WERI-Rb-1 (cell line): ENCODE measurements at regions not wholly inside any gene's neighbourhood (a gene's known extent, or its start where the extent isn't known, plus 50 kb on each side); places are given as distances from the start of the nearest gene placed in this dataset.

ENCODE experiments used
- DNase-seq: peaks from one replicate; pipeline ENCODE4 v3.0.0-alpha.2; 2020
- H3K27ac ChIP-seq: fragments of 250-450 bp; sonication (Bioruptor Pico); 2 replicates; pipeline ENCODE4 v1.5.1; 2020; ENCODE audit warnings: mild to moderate bottlenecking, moderate library complexity
- H3K27me3 ChIP-seq: fragments of 250-450 bp; sonication (Bioruptor Pico); 2 replicates; pipeline ENCODE4 v1.5.1; 2021; ENCODE audit warnings: mild to moderate bottlenecking, low read depth, moderate library complexity; ENCODE audit not compliant: insufficient read depth, severe bottlenecking
- H3K36me3 ChIP-seq: fragments of 250-450 bp; sonication (Bioruptor Pico); 2 replicates; pipeline ENCODE4 v1.5.1; 2020; ENCODE audit warnings: mild to moderate bottlenecking, moderate library complexity
- H3K4me3 ChIP-seq: 2 replicates; pipeline ENCODE4 v1.5.1; 2011; ENCODE audit warnings: low read depth, mild to moderate bottlenecking, control low read depth, low read length
- H3K9me3 ChIP-seq: fragments of 250-450 bp; sonication (Bioruptor Pico); 2 replicates; pipeline ENCODE4 v1.5.1; 2021; ENCODE audit warnings: mild to moderate bottlenecking, moderate library complexity; ENCODE audit not compliant: severe bottlenecking
- CTCF ChIP-seq: IDR thresholded peaks from 2 replicates; pipeline ENCODE4 v1.5.1; 2011; ENCODE audit warnings: low read depth, mild to moderate bottlenecking, control low read depth, inconsistent platforms, low read length

GRCh38 chr1:233444484-233444883, 117.0 kb downstream of the MAP3K21 start:
- Histone ChIP-seq H3K9me3 (peaks cover 2% of the 10 kb centered on the region), H3K36me3 (no peaks in the 10 kb centered on the region), H3K4me3 (no peak overlapping the region), H3K27me3 (peaks cover 95% of the 10 kb centered on the region), H3K27ac (no peak overlapping the region)
- no peak for TF ChIP-seq CTCF
- DNase-seq, result no peak

- Histone ChIP-seq H3K27me3 (peaks cover 95% of the 10 kb centered on the region), H3K36me3 (no peaks in the 10 kb centered on the region), H3K4me3 (no peak overlapping the region), H3K27ac (no peak overlapping the region), H3K9me3 (peaks cover 2% of the 10 kb centered on the region)
- DNase-seq, result no peak
- TF ChIP-seq CTCF, result no peak
These were observed 118.2 kb downstream of the MAP3K21 start for GRCh38 chr1:233445737-233446136.

- Histone ChIP-seq H3K27me3 (peaks cover 95% of the 10 kb centered on the region), H3K9me3 (peaks cover 2% of the 10 kb centered on the region)
These were observed 119.4 kb downstream of the MAP3K21 start for GRCh38 chr1:233446935-233447334.

GRCh38 chr1:233448109-233448689, 120.7 kb downstream of the MAP3K21 start:
- TF ChIP-seq CTCF, result no peak
- DNase-seq, result no peak
- no peak overlapping the region for H3K4me3 ChIP-seq

More at GRCh38 chr1:233446935-233447334, 119.4 kb downstream of the MAP3K21 start:
- no peak for TF ChIP-seq CTCF
- no peak overlapping the region for H3K4me3 ChIP-seq
- H3K36me3 ChIP-seq, result no peaks in the 10 kb centered on the region
- DNase-seq, result no peak
- H3K27ac ChIP-seq, result no peak overlapping the region

GRCh38 chr1:233452724-233453123, 125.2 kb downstream of the MAP3K21 start:
- no peak for TF ChIP-seq CTCF
- Histone ChIP-seq H3K36me3 (no peaks in the 10 kb centered on the region), H3K4me3 (no peak overlapping the region), H3K9me3 (no peaks in the 10 kb centered on the region), H3K27ac (no peak overlapping the region), H3K27me3 (peaks cover 95% of the 10 kb centered on the region)
- DNase-seq, result no peak

More at GRCh38 chr1:233448109-233448689, 120.7 kb downstream of the MAP3K21 start:
- Histone ChIP-seq H3K27me3 (peaks cover 94% of the 10 kb centered on the region), H3K9me3 (peaks cover 2% of the 10 kb centered on the region), H3K36me3 (no peaks in the 10 kb centered on the region), H3K27ac (no peak overlapping the region)

- no peak for TF ChIP-seq CTCF
- H3K27me3 ChIP-seq, result peaks cover 95% of the 10 kb centered on the region
- H3K4me3 ChIP-seq, result no peak overlapping the region
- no peak overlapping the region for H3K27ac ChIP-seq
- no peaks in the 10 kb centered on the region for H3K36me3 ChIP-seq
- no peaks in the 10 kb centered on the region for H3K9me3 ChIP-seq
- DNase-seq, result no peak
These were observed 126.1 kb downstream of the MAP3K21 start for GRCh38 chr1:233453433-233454200.
